Activated B cell treated with CpG ODN at 0.5 μM for 24 hours (primary cell): ENCODE measurements at regions not wholly inside any gene's neighbourhood (a gene's known extent, or its start where the extent isn't known, plus 50 kb on each side); places are given as distances from the start of the nearest gene placed in this dataset.
A peak's percentile ranks its signal among the peaks of the same experiment; 100 is the strongest.
"Not testable (repeated sequence)": the region's sequence is repeated elsewhere in the genome, so short reads cannot be mapped to it uniquely, and the experiment has no call there.

Experiments
- ATAC-seq: fragments of 200-7000 bp; cut with Tn5 transposase; one replicate; pipeline ENCODE4 v1.10.0; 2021; ENCODE audit warnings: low read depth, mild to moderate bottlenecking, moderate library complexity
- CTCF ChIA-PET: fragments of 350-600 bp; sonication (Branson Sonifier 250); formaldehyde crosslinking; loops from one replicate; lab custom pipeline; 2021; ENCODE audit warnings: antibody characterized with exemption; lab: Charles Lee
- POLR2A ChIA-PET: fragments of 350-600 bp; sonication (Branson Sonifier 250); formaldehyde crosslinking; loops from one replicate; lab custom pipeline; 2021; ENCODE audit warnings: antibody characterized with exemption; lab: Charles Lee
- DNase-seq: peaks from one replicate; pipeline ENCODE4 v3.0.0; 2022
- H3K27ac Mint-ChIP-seq: one replicate; pipeline ENCODE4 v1.8.0; 2020; ENCODE audit warnings: mixed read lengths
- H3K27me3 Mint-ChIP-seq: one replicate; pipeline ENCODE4 v1.8.0; 2021; ENCODE audit warnings: mixed read lengths
- H3K36me3 Mint-ChIP-seq: one replicate; pipeline ENCODE4 v1.8.0; 2021; ENCODE audit warnings: low read depth, mixed read lengths
- H3K4me1 Mint-ChIP-seq: one replicate; pipeline ENCODE4 v1.8.0; 2021; ENCODE audit warnings: mixed read lengths
- H3K4me3 Mint-ChIP-seq: one replicate; pipeline ENCODE4 v1.8.0; 2020; ENCODE audit warnings: mild to moderate bottlenecking, mixed read lengths
- H3K9me3 Mint-ChIP-seq: one replicate; pipeline ENCODE4 v1.8.0; 2020; ENCODE audit warnings: mixed read lengths
- intact Hi-C: fragments of 100-400 bp; cut with micrococcal nuclease; formaldehyde crosslinking; loops from one replicate; pipeline ENCODE4 v1.15.1; 2024

DNA sequence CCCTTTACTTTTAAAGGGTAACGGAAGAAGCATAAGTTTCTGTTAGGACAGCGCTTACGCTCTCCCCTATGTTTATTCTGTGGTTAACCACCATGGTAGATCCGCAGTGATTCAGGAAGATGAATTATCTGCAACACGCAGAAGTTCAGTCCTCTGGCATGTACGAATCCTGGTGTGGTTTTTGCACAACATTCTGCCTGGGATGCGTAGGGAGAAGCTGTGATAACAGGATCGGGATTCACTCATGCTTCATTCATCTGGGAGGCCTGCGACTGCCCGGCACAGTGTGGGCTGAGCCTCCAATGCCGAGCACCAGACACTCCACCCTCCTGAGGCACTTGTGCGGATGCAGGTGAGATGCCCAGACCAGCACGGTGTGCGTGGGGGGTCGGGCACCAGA is 84.6 kb upstream of the LPCAT1 start:
- ATAC-seq, H3K27ac Mint-ChIP-seq, POLR2A ChIA-PET, DNase-seq, intact Hi-C loops, H3K4me3 Mint-ChIP-seq, H3K9me3 Mint-ChIP-seq, H3K4me1 Mint-ChIP-seq, H3K27me3 Mint-ChIP-seq, CTCF ChIA-PET: not testable (repeated sequence)
- H3K36me3 Mint-ChIP-seq = peaks cover 19% of the 10 kb centered on the region

DNA sequence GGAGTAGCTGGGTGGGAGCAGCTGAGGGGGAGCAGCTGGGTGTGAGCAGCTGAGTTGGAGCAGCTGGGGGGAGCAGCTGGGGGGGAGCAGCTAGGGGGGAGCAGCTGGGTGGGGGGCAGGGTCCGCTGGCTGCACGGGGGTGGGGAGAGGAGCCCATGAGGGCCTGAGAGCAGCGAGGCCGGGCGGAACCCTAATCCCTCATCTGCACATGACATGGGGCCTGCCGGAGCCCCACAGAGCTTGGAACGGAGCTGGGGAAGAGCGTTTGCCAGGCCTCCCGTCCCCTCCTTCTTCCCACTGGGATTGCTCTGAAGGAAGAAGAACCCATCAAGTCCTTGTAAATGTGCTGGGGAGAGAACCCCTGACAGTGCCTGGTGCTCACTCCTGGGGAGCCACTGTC is 83.2 kb upstream of the LPCAT1 start:
- CTCF ChIA-PET, ATAC-seq, DNase-seq, H3K4me3 Mint-ChIP-seq, H3K4me1 Mint-ChIP-seq, H3K9me3 Mint-ChIP-seq, H3K27me3 Mint-ChIP-seq, intact Hi-C loops, H3K27ac Mint-ChIP-seq: not testable (repeated sequence)
- H3K36me3 Mint-ChIP-seq = peaks cover 14% of the 10 kb centered on the region
- POLR2A ChIA-PET = interaction anchor here (0.6 kb wide), 1 partner anchor 140 kb away, joined by 3 read pairs; no protein-coding TSS in a partner anchor

DNA sequence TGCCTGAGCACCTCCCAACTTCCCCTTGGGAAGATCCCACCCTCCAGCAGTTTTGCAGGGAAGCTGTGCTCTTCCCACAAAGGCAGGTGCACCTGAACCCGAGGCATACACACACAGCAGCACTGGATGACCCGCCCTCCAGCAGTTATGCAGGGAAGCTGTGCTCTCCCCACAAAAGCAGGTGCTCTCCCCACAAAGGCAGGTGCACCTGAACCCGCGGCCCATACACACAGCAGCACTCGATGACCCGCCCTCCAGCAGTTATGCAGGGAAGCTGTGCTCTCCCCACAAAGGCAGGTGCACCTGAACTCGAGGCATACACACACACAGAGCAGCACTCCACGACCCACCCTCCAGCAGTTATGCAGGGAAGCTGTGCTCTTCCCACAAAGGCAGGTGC is 80.2 kb upstream of the LPCAT1 start:
- H3K4me3 Mint-ChIP-seq, intact Hi-C loops, CTCF ChIA-PET, DNase-seq, H3K27me3 Mint-ChIP-seq, H3K9me3 Mint-ChIP-seq, H3K36me3 Mint-ChIP-seq, H3K27ac Mint-ChIP-seq, ATAC-seq: not testable (repeated sequence)
- peaks cover 14% of the 10 kb centered on the region for H3K4me1 Mint-ChIP-seq
- POLR2A ChIA-PET = interaction anchor here (0.6 kb wide), 1 partner anchor 60 kb away, joined by 4 read pairs; no protein-coding TSS in a partner anchor

DNA sequence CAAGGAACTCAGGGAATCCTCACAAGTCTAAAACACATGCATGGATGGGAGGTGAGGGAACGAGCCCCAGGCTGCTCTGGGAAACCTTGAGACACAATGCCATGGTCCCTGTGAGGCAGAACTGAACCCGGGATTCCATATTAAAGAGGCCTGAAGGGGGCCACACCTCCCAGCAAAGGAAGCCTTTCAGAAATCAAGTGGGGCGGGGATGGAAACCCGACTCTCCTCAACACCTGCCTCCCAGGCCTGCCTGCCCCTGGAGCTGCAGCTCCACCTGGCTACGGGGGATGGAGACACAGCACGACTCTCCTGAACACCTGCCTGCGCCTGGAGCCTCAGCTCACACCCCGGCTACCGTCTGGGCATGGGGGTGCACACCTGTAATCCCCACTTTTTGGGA is 77.8 kb upstream of the LPCAT1 start:
- POLR2A ChIA-PET, H3K9me3 Mint-ChIP-seq, H3K36me3 Mint-ChIP-seq, DNase-seq, ATAC-seq, H3K27me3 Mint-ChIP-seq, CTCF ChIA-PET, H3K4me3 Mint-ChIP-seq, intact Hi-C loops, H3K27ac Mint-ChIP-seq: not testable (repeated sequence)
- H3K4me1 Mint-ChIP-seq = peaks cover 16% of the 10 kb centered on the region

DNA sequence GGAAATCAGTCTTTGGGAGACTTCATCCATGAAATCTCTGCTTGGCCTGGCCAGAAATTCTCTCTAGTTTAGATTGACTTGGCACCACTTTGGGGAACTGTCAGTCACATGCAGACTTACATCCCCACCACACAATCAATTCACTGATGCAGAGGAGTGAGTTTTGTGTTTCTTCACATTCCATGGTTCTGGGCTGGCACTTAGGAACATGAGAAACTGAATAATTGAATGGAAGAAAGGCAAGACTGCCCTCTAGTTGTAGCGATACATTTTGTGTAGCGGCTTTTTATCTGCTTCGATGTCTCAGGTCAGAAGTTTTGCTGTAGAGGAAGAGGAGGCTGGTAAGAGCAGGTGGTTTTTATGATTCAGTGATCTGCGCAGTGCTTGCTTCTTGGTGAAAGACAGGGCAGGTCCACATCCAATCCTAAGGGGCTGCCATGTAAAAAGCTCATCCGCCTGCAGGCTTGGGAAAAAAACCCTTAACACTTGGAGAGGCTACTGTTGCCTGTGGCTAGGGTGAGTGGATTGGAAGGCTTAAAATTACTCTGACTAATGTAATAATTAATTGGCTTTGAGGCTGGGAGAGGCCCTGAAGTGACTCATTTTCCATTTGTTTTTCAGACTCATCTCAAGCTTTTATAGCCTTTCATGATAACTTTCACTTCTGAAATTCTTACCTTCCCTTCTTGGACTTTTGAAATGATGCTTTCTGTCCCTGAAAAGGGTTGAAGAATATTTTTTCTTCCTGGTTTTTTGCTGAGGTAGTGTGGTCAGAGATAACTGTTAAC is 75.4 kb upstream of the LPCAT1 start:
- Mint-ChIP-seq H3K27ac (peak overlapping the region; percentile 82), H3K4me3 (peak overlapping the region; percentile 3), H3K4me1 (peaks cover 16% of the 10 kb centered on the region)
- peak; percentile 13 for ATAC-seq
- POLR2A ChIA-PET = interaction anchor here (0.7 kb wide), 1 partner anchor 129 kb away, joined by 3 read pairs; no protein-coding TSS in a partner anchor
- intact Hi-C loops = loop anchor here (1.0 to 10.0 kb wide), 3 partner anchors 219 to 1364 kb away; no protein-coding TSS in a partner anchor
- DNase-seq, H3K27me3 Mint-ChIP-seq, H3K9me3 Mint-ChIP-seq, CTCF ChIA-PET, H3K36me3 Mint-ChIP-seq: not testable (repeated sequence)

DNA sequence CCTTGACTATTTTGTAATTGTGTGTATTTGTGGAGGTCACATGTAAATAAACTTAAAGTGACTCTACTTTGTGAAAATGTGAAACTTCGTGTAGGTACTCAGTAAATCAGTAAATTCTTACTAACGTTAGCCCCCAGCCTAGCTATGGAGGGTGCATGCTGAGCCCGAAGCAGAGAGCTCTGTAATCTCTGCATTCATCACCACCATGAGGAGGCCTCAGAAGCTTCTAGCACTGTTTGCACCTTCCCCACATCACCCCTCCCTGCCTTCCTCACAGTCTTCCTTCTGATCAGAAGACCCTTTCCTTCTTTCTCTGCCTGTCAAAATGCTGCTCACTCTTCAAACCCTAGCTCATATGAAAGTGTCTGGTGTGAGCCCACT is 73.3 kb upstream of the LPCAT1 start:
- ChIA-PET CTCF (interaction anchor here (0.6 to 1.0 kb wide), 2 partner anchors 112 to 117 kb away, joined by 3 read pairs; no protein-coding TSS in a partner anchor), POLR2A (interaction anchor here (1.1 kb wide), 1 partner anchor 1379 kb away, joined by 3 read pairs; the partner anchor contains the start of genes CCDC127 and SDHA)
- peaks cover 25% of the 10 kb centered on the region for H3K4me1 Mint-ChIP-seq
- intact Hi-C loops = loop anchor here (10.0 kb wide), 1 partner anchor 1362 kb away; no protein-coding TSS in a partner anchor
- not testable (repeated sequence) for ATAC-seq, H3K27ac Mint-ChIP-seq, DNase-seq, H3K27me3 Mint-ChIP-seq, H3K9me3 Mint-ChIP-seq
- peaks cover 12% of the 10 kb centered on the region for H3K36me3 Mint-ChIP-seq
- H3K4me3 Mint-ChIP-seq = peak overlapping the region; percentile 68

DNA sequence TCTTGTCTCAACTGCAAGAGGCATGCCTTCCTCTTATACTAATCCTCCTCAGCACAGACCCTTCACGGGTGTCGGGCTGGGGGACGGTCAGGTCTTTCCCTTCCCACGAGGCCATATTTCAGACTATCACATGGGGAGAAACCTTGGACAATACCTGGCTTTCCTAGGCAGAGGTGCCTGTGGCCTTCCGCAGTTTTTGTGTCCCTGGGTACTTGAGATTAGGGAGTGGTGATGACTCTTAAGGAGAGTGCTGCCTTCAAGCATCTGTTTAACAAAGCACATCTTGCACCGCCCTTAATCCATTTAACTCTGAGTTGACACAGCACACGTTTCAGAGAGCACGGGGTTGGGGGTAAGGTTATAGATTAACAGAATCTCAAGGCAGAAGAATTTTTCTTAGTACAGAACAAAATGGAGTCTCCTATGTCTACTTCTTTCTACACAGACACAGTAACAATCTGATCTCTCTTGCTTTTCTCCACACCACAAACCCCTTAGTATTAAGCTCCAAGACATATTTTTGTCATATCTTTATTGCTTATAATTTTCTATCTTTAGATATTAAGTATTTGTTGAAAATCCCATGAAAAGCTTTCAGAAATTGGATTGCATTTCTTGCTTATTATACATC is 72.8 kb upstream of the LPCAT1 start:
- not testable (repeated sequence) for H3K27ac Mint-ChIP-seq, ATAC-seq, H3K27me3 Mint-ChIP-seq, H3K4me3 Mint-ChIP-seq, DNase-seq, H3K9me3 Mint-ChIP-seq
- ChIA-PET POLR2A (interaction anchor here (1.1 kb wide), 1 partner anchor 1379 kb away, joined by 3 read pairs; the partner anchor contains the start of genes CCDC127 and SDHA), CTCF (interaction anchor here (0.6 to 1.0 kb wide), 2 partner anchors 112 to 117 kb away, joined by 3 read pairs; no protein-coding TSS in a partner anchor)
- intact Hi-C loops = loop anchor here (10.0 kb wide), 1 partner anchor 1362 kb away; no protein-coding TSS in a partner anchor
- Mint-ChIP-seq H3K4me1 (peaks cover 25% of the 10 kb centered on the region), H3K36me3 (peaks cover 17% of the 10 kb centered on the region)
